ENCODE measurements at regions not wholly inside any gene's neighbourhood (a gene's known extent, or its start where the extent isn't known, plus 50 kb on each side); places are given as distances from the start of the nearest gene placed in this dataset.

GRCh38 chr4:138868562-138868961 lies 147.0 kb upstream of the NOCT start:
- intact Hi-C loops (cut with micrococcal nuclease) = no loop called here
- H3K27me3 Mint-ChIP-seq (ENCODE audit: low read depth in 3 of 3) = peaks cover 4 to 7% (median 4%) of the 10 kb centered on the region in 3 donors

DNA sequence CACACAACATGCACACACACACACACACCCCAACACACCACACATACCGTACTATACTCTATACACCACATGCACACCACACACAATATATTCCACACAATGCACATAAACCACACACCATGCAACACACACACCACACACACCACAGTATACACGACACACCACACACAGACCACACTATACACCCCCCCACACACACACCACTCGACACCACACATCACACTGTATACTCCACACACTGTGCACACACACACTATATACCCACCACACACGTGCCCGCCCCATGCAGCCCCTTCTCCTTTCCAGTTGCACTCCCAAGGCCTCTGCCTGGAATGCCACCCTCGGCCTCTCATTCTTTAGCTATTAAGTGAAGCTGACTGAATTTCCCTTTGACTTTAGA lies 148.2 kb upstream of the NOCT start:
- no peak for DNase-seq
- Mint-ChIP-seq H3K27ac (no peak overlapping the region), H3K9me3 (no peaks in the 10 kb centered on the region), H3K4me3 (no peak overlapping the region), H3K36me3 (no peaks in the 10 kb centered on the region), H3K27me3 (ENCODE audit: low read depth in 3 of 3) (peaks cover 2 to 6% (median 3%) of the 10 kb centered on the region in 3 donors), H3K4me1 (peaks cover 2% of the 10 kb centered on the region)
- Histone ChIP-seq H4K20me1 (ENCODE audit: insufficient read depth, low read length) (no peaks in the 10 kb centered on the region), H2AFZ (ENCODE audit: insufficient read depth, low read depth, low read length, poor library complexity, severe bottlenecking) (no peak overlapping the region), H3K4me3 (replicated peaks in 1 of 3; ENCODE audit: low read depth in 2 of 3, low read length in 3 of 3) (no peak overlapping the region), H3K27ac (ENCODE audit: low read depth in 1 of 2, low read length in 2 of 2) (no peak overlapping the region), H3K9me3 (replicated peaks in 1 of 2; ENCODE audit: control insufficient read depth in 1 of 2, insufficient read depth in 1 of 2, low read length in 2 of 2) (no peaks in the 10 kb centered on the region), H3K27me3 (ENCODE audit: control insufficient read depth in 2 of 2, insufficient read depth in 2 of 2, low read length in 2 of 2) (no peaks in the 10 kb centered on the region), H3K79me2 (ENCODE audit: insufficient read depth, low read length) (no peaks in the 10 kb centered on the region), H3K9ac (ENCODE audit: insufficient read depth, low read length, poor library complexity, severe bottlenecking) (no peak overlapping the region), H3K4me2 (replicated peaks; ENCODE audit: extremely low read depth, low read length, poor library complexity, severe bottlenecking) (no peak overlapping the region), H3K36me3 (replicated peaks in 1 of 2; ENCODE audit: control insufficient read depth in 1 of 2, insufficient read depth in 2 of 2, low read length in 2 of 2) (no peaks in the 10 kb centered on the region), H3K4me1 (ENCODE audit: control insufficient read depth in 1 of 2, insufficient read depth in 2 of 2, low read length in 2 of 2) (no peaks in the 10 kb centered on the region)
- intact Hi-C loops (cut with micrococcal nuclease) = no loop called here
- TF ChIP-seq CTCF (IDR thresholded peaks at IDR 0.05) = no peak
- WGBS (ENCODE audit: insufficient coverage) = 92% methylated on average over 6 of the region's 6 CpGs

More at GRCh38 chr4:138868562-138868961, 147.0 kb upstream of the NOCT start:
- Histone ChIP-seq H3K36me3 (replicated peaks in 1 of 2; ENCODE audit: control insufficient read depth in 1 of 2, insufficient read depth in 2 of 2, low read length in 2 of 2) (no peaks in the 10 kb centered on the region), H2AFZ (ENCODE audit: insufficient read depth, low read depth, low read length, poor library complexity, severe bottlenecking) (no peak overlapping the region), H3K9me3 (replicated peaks in 1 of 2; ENCODE audit: control insufficient read depth in 1 of 2, insufficient read depth in 1 of 2, low read length in 2 of 2) (no peaks in the 10 kb centered on the region), H3K79me2 (ENCODE audit: insufficient read depth, low read length) (no peaks in the 10 kb centered on the region), H3K4me2 (replicated peaks; ENCODE audit: extremely low read depth, low read length, poor library complexity, severe bottlenecking) (no peak overlapping the region), H3K27ac (ENCODE audit: low read depth in 1 of 2, low read length in 2 of 2) (no peak overlapping the region), H3K4me3 (replicated peaks in 1 of 3; ENCODE audit: low read depth in 2 of 3, low read length in 3 of 3) (no peak overlapping the region), H3K4me1 (ENCODE audit: control insufficient read depth in 1 of 2, insufficient read depth in 2 of 2, low read length in 2 of 2) (no peaks in the 10 kb centered on the region), H4K20me1 (ENCODE audit: insufficient read depth, low read length) (no peaks in the 10 kb centered on the region), H3K9ac (ENCODE audit: insufficient read depth, low read length, poor library complexity, severe bottlenecking) (no peak overlapping the region), H3K27me3 (ENCODE audit: control insufficient read depth in 2 of 2, insufficient read depth in 2 of 2, low read length in 2 of 2) (no peaks in the 10 kb centered on the region)
- peaks cover 2% of the 10 kb centered on the region for H3K4me1 Mint-ChIP-seq
- 73% methylated on average over 2 of the region's 3 CpGs for WGBS (ENCODE audit: insufficient coverage)
- no peak overlapping the region for H3K4me3 Mint-ChIP-seq
- H3K27ac Mint-ChIP-seq = no peak overlapping the region
- no peaks in the 10 kb centered on the region for H3K9me3 Mint-ChIP-seq
- no peaks in the 10 kb centered on the region for H3K36me3 Mint-ChIP-seq
- DNase-seq = no peak
- TF ChIP-seq CTCF (IDR thresholded peaks at IDR 0.05) = no peak

Measured in CD14-positive monocyte (primary cell).